AG04449 (cell line): ENCODE measurements at regions not wholly inside any gene's neighbourhood (a gene's known extent, or its start where the extent isn't known, plus 50 kb on each side); places are given as distances from the start of the nearest gene placed in this dataset.

ENCODE experiments used
- CTCF ChIA-PET: fragments of 350-600 bp; formaldehyde crosslinking; extraction: SDS; loops from one replicate; lab custom pipeline; 2021; ENCODE audit warnings: antibody characterized with exemption; lab: Yijun Ruan, JAX
- POLR2A ChIA-PET: fragments of 400-600, 350-600 bp; formaldehyde crosslinking; extraction: SDS; loops from one replicate; lab custom pipeline; 2020; ENCODE audit warnings: antibody characterized with exemption, inconsistent platforms; lab: Yijun Ruan, JAX
- DNase-seq: peaks from one replicate; pipeline ENCODE4 v3.0.0-alpha.2; 2010; ENCODE audit warnings: low read depth, low spot score
- H3K4me3 ChIP-seq: 2 replicates; pipeline ENCODE4 v1.5.1; 2011; ENCODE audit warnings: low read depth, mild to moderate bottlenecking, control low read depth, low read length
- TF ChIP-seq, protein P1 (sequence below): IDR thresholded peaks from one replicate; pipeline ENCODE4 v1.5.1; 2011; ENCODE audit warnings: mild to moderate bottlenecking, moderate library complexity, low read length, control low read depth, inconsistent platforms; ENCODE audit not compliant: insufficient read depth; ENCODE audit errors: missing control alignments

GRCh38 chr21:25080141-25080540, 527.1 kb downstream of the MRPL39 start:
- TF ChIP-seq, protein P1, sequence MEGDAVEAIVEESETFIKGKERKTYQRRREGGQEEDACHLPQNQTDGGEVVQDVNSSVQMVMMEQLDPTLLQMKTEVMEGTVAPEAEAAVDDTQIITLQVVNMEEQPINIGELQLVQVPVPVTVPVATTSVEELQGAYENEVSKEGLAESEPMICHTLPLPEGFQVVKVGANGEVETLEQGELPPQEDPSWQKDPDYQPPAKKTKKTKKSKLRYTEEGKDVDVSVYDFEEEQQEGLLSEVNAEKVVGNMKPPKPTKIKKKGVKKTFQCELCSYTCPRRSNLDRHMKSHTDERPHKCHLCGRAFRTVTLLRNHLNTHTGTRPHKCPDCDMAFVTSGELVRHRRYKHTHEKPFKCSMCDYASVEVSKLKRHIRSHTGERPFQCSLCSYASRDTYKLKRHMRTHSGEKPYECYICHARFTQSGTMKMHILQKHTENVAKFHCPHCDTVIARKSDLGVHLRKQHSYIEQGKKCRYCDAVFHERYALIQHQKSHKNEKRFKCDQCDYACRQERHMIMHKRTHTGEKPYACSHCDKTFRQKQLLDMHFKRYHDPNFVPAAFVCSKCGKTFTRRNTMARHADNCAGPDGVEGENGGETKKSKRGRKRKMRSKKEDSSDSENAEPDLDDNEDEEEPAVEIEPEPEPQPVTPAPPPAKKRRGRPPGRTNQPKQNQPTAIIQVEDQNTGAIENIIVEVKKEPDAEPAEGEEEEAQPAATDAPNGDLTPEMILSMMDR = no peak
- no peak overlapping the region for H3K4me3 ChIP-seq
- CTCF ChIA-PET = interaction anchor here (0.9 kb wide), 2 partner anchors 14 to 204 kb away, joined by 3 read pairs; no protein-coding TSS in a partner anchor
- peak; percentile 51 for DNase-seq
- POLR2A ChIA-PET = interaction anchor here (0.7 to 1.4 kb wide), 2 partner anchors 23 to 227 kb away, joined by 3 read pairs; no protein-coding TSS in a partner anchor

- no peak for DNase-seq
- CTCF ChIA-PET = interaction anchor here (1.1 kb wide), 1 partner anchor 18 kb away, joined by 3 read pairs; no protein-coding TSS in a partner anchor
- POLR2A ChIA-PET = no interaction called here
These were observed 528.2 kb downstream of the MRPL39 start for GRCh38 chr21:25079053-25079452.

GRCh38 chr21:25062061-25062460, 545.2 kb downstream of the MRPL39 start:
- no peak overlapping the region for H3K4me3 ChIP-seq
- ChIA-PET POLR2A (no interaction called here), CTCF (interaction anchor here (0.8 to 1.0 kb wide), 2 partner anchors 17 to 20 kb away, joined by 3 read pairs; no protein-coding TSS in a partner anchor)
- TF ChIP-seq, protein P1 = no peak
- DNase-seq = no peak

More at GRCh38 chr21:25079053-25079452, 528.2 kb downstream of the MRPL39 start:
- no peak overlapping the region for H3K4me3 ChIP-seq
- TF ChIP-seq, protein P1 = no peak

DNA sequence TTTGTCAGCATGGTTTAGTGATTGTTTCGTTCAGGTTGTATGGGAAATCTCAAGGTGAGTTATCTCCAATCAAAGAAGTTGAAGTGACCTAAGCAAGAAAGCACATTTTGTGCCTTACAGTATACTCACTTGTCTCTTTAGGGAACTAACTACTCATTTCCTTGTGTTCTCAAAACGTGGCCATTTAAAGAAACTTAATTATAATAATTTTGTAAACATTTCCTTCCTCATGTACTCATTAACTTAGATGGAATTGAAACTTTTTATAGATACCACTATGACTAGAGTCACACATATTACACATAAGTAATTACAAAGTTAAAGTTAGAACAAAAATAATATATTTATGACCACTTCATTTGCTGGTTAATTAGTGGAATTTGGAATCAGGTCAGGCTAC, 552.6 kb downstream of the MRPL39 start:
- no peak overlapping the region for H3K4me3 ChIP-seq
- DNase-seq = no peak
- TF ChIP-seq, protein P1 = no peak
- POLR2A ChIA-PET = no interaction called here
- CTCF ChIA-PET = no interaction called here

GRCh38 chr21:25039461-25040380, 567.6 kb downstream of the MRPL39 start:
- DNase-seq = no peak

More at GRCh38 chr21:25039461-25040380, 567.6 kb downstream of the MRPL39 start:
- H3K4me3 ChIP-seq = no peak overlapping the region
- TF ChIP-seq, protein P1 = no peak
- POLR2A ChIA-PET = interaction anchor here (0.7 kb wide), 1 partner anchor 829 kb away, joined by 3 read pairs; no protein-coding TSS in a partner anchor
- CTCF ChIA-PET = interaction anchor here (0.7 to 2.1 kb wide), 5 partner anchors 41 to 650 kb away, joined by 3 to 13 read pairs (median 3); no protein-coding TSS in a partner anchor
